OCI-LY3 (cell line): ENCODE measurements at regions not wholly inside any gene's neighbourhood (a gene's known extent, or its start where the extent isn't known, plus 50 kb on each side); places are given as distances from the start of the nearest gene placed in this dataset.

Source experiments
- H2AFZ ChIP-seq: fragments of 200-600, 300-600 bp; shearing (Covaris generic); 2 replicates; pipeline ENCODE4 v1.6.0; 2014; ENCODE audit warnings: antibody characterized with exemption, low read depth, low read length
- H3K27ac ChIP-seq: fragments of 200-600, 300-600 bp; sonication (generic); 2 replicates; pipeline ENCODE4 v1.5.1; 2014; ENCODE audit warnings: mild to moderate bottlenecking, low read length, moderate library complexity, mixed read lengths
- H3K27me3 ChIP-seq: fragments of 200-600, 300-600 bp; sonication (generic); 2 replicates; pipeline ENCODE4 v1.6.1; 2014; ENCODE audit warnings: low read depth, low read length, mixed read lengths
- H3K36me3 ChIP-seq: fragments of 200-600, 300-600 bp; sonication (generic); replicated peaks from 2 replicates; pipeline ENCODE3; 2014; ENCODE audit warnings: low read depth, low read length, mixed read lengths
- H3K4me1 ChIP-seq: fragments of 300-600, 200-600 bp; sonication (generic); 2 replicates; pipeline ENCODE4 v1.6.1; 2014; ENCODE audit warnings: low read length, mixed read lengths
- H3K4me2 ChIP-seq: fragments of 200-600, 300-600 bp; sonication (generic); 2 replicates; pipeline ENCODE4 v1.6.1; 2014; ENCODE audit warnings: low read length, mixed read lengths
- H3K4me3 ChIP-seq: fragments of 300-600, 200-600 bp; sonication (generic); 2 replicates; pipeline ENCODE4 v1.5.1; 2014; ENCODE audit warnings: antibody characterized with exemption, mild to moderate bottlenecking, low read length, moderate library complexity
- H3K79me2 ChIP-seq: fragments of 300-600, 200-600 bp; shearing (Covaris generic); 2 replicates; pipeline ENCODE4 v1.6.1; 2014; ENCODE audit warnings: mild to moderate bottlenecking, low read length, mixed read lengths
- H3K9ac ChIP-seq: fragments of 300-600, 200-600 bp; shearing (Covaris generic); 2 replicates; pipeline ENCODE4 v1.6.0; 2014; ENCODE audit warnings: mild to moderate bottlenecking, low read length, moderate library complexity
- H3K9me3 ChIP-seq: fragments of 200-600, 300-600 bp; shearing (Covaris generic); 2 replicates; pipeline ENCODE4 v1.6.1; 2014; ENCODE audit warnings: low read length, mixed read lengths; ENCODE audit not compliant: insufficient read depth
- H4K20me1 ChIP-seq: fragments of 200-600, 300-600 bp; sonication (generic); 2 replicates; pipeline ENCODE4 v1.6.1; 2016; ENCODE audit warnings: low read length, mixed read lengths; ENCODE audit not compliant: insufficient read depth
- EZH2phosphoT487 ChIP-seq: fragments of 200-600 bp; shearing (Covaris generic); IDR thresholded peaks from 2 replicates; pipeline ENCODE4 v1.6.1; 2018; ENCODE audit warnings: antibody characterized with exemption, mixed run types, low read depth
- TF ChIP-seq, protein P1 (sequence below): fragments of 200-600, 300-600 bp; sonication (generic); IDR thresholded peaks from 2 replicates; pipeline ENCODE4 v1.5.1; 2014; ENCODE audit warnings: antibody characterized with exemption, low read length, low read depth

DNA sequence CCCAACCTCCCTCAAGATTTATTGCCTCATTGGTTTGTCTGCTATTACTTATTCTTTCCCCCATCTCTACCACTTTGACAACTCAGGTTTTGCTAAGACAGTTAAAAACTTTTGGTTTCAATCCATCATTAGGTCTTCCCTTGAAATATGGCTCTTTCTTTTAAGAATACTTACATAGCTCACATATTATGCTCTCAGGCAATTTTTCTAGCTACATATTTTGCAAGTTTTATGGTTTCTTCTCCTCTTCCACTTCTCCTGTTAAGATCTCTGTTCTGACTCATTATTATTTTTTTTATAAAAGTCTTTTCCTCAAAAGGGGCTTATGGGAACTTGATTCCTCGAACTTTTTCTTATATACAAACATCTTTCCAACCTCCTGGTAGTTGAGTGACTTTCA, 192.4 kb upstream of the MPPED2 start:
- no peaks in the 10 kb centered on the region for H4K20me1 ChIP-seq
- no peak overlapping the region for H3K9ac ChIP-seq
- no peaks in the 10 kb centered on the region for H3K9me3 ChIP-seq
- no peaks in the 10 kb centered on the region for H3K36me3 ChIP-seq
- no peaks in the 10 kb centered on the region for H3K27me3 ChIP-seq
- no peak overlapping the region for H3K4me3 ChIP-seq
- H3K4me1 ChIP-seq: peaks cover 11% of the 10 kb centered on the region
- no peak overlapping the region for H2AFZ ChIP-seq
- H3K79me2 ChIP-seq: no peaks in the 10 kb centered on the region
- no peak overlapping the region for H3K27ac ChIP-seq
- no peak overlapping the region for H3K4me2 ChIP-seq
- TF ChIP-seq, protein P1, sequence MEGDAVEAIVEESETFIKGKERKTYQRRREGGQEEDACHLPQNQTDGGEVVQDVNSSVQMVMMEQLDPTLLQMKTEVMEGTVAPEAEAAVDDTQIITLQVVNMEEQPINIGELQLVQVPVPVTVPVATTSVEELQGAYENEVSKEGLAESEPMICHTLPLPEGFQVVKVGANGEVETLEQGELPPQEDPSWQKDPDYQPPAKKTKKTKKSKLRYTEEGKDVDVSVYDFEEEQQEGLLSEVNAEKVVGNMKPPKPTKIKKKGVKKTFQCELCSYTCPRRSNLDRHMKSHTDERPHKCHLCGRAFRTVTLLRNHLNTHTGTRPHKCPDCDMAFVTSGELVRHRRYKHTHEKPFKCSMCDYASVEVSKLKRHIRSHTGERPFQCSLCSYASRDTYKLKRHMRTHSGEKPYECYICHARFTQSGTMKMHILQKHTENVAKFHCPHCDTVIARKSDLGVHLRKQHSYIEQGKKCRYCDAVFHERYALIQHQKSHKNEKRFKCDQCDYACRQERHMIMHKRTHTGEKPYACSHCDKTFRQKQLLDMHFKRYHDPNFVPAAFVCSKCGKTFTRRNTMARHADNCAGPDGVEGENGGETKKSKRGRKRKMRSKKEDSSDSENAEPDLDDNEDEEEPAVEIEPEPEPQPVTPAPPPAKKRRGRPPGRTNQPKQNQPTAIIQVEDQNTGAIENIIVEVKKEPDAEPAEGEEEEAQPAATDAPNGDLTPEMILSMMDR: no peak
- no peak for TF ChIP-seq EZH2phosphoT487

DNA sequence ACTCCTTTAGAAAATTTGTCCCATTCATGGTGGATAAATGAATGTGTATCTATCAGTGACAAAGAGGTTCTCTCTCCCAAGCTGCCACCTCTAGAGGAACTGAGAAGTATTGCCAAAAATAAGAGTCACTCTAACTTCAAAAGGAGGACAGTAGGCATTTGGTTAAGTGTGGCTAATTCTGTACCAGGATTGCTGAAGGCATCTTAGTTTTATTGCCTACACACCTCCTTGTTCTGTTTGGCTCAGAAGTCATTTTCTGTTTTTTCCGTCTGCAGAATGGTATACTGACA, 189.0 kb upstream of the MPPED2 start:
- H3K79me2 ChIP-seq: no peaks in the 10 kb centered on the region
- H3K36me3 ChIP-seq: no peaks in the 10 kb centered on the region
- no peaks in the 10 kb centered on the region for H3K27me3 ChIP-seq
- H2AFZ ChIP-seq: peak overlapping the region; percentile 24; the same call in 1 of the 2 replicates
- no peak overlapping the region for H3K9ac ChIP-seq
- H3K9me3 ChIP-seq: no peaks in the 10 kb centered on the region
- H3K27ac ChIP-seq: no peak overlapping the region
- TF ChIP-seq, protein P1: peak; percentile 22
- no peak for TF ChIP-seq EZH2phosphoT487
- H3K4me2 ChIP-seq: no peak overlapping the region
- H4K20me1 ChIP-seq: no peaks in the 10 kb centered on the region
- H3K4me1 ChIP-seq: peaks cover 11% of the 10 kb centered on the region
- H3K4me3 ChIP-seq: no peak overlapping the region

DNA sequence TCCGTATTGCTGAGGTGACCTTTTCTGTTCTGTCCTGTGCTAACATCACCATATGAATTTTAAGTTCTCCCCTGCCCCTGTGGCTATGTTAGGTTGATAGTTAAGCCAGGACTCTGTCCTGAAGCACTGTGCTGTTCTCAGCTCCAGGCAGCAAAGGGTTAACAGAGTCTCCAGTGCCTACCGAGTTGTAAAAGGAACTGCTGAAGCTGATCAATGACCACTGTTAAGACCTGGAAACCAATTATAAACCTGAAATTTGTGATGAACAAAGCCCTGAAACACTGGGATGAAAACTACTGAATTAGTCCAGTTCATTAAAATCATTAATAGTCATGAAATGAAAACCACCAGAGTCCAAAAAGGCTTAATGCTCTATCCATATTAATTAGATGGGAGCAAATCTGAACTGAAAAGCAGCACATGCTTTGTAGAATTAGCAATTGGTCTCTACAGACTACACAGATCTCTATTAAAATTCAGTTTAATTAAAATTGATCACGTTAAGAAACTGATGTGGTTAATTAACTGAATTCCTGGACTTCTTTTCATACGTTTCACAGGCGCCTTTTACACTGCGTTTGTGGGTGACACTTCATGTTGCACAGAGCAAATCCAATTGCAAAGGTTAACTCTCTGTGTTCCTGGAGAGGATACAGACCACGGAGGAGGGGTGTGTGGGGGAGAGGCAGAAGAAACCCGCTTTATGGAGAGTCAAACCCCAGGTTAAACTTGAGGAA, 188.5 kb upstream of the MPPED2 start:
- H4K20me1 ChIP-seq: no peaks in the 10 kb centered on the region
- no peaks in the 10 kb centered on the region for H3K36me3 ChIP-seq
- H3K27ac ChIP-seq: no peak overlapping the region
- H3K9me3 ChIP-seq: no peaks in the 10 kb centered on the region
- no peak overlapping the region for H3K4me2 ChIP-seq
- H3K4me3 ChIP-seq: no peak overlapping the region
- no peak overlapping the region for H3K9ac ChIP-seq
- peak overlapping the region; percentile 24; the same call in 1 of the 2 replicates for H2AFZ ChIP-seq
- H3K4me1 ChIP-seq: peaks cover 13% of the 10 kb centered on the region
- H3K27me3 ChIP-seq: no peaks in the 10 kb centered on the region
- TF ChIP-seq, protein P1: no peak
- TF ChIP-seq EZH2phosphoT487: no peak
- no peaks in the 10 kb centered on the region for H3K79me2 ChIP-seq

DNA sequence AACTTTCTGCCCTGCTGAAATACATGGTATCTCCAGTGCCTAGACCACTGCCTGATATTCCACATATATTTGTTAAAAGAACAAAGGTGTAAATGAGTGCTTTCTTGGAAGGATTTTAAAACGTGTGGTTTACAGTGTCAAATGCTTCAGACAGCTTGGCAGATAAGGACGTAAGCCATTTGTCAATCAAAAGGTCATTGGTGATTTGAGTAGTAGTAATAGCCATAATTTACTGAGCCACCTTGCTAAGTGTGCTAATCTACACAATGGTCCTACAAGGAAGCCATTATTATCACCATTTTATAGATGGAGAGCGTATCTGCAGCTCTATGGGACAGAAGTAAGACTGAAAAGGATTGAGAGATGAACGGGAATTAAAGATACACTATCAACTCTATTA, 186.8 kb upstream of the MPPED2 start:
- Histone ChIP-seq H3K27ac (no peak overlapping the region), H3K79me2 (no peaks in the 10 kb centered on the region), H3K4me1 (peaks cover 25% of the 10 kb centered on the region), H3K27me3 (no peaks in the 10 kb centered on the region), H2AFZ (no peak overlapping the region), H3K36me3 (no peaks in the 10 kb centered on the region), H3K4me2 (no peak overlapping the region), H3K4me3 (no peak overlapping the region), H4K20me1 (no peaks in the 10 kb centered on the region), H3K9me3 (no peaks in the 10 kb centered on the region), H3K9ac (no peak overlapping the region)
- no peak for TF ChIP-seq EZH2phosphoT487
- TF ChIP-seq, protein P1: no peak
